Endothelial cell of umbilical vein (primary cell): ENCODE measurements at regions not wholly inside any gene's neighbourhood (a gene's known extent, or its start where the extent isn't known, plus 50 kb on each side); places are given as distances from the start of the nearest gene placed in this dataset.

ENCODE experiments used
- BruUV-seq: library from RNA; stranded (reverse); fragments of 400-500 nt; replicated peaks from 2 replicates; lab custom pipeline; 2021; lab: Mats Ljungman, UMichigan
- CTCF ChIA-PET: fragments of 300-600, 350-600 bp; sonication (Branson Sonifier 250); formaldehyde crosslinking; loops from one replicate; lab custom pipeline; 2021; ENCODE audit warnings: antibody characterized with exemption, inconsistent platforms; lab: Charles Lee
- POLR2A ChIA-PET: fragments of 300-600, 350-600 bp; sonication (Branson Sonifier 250); formaldehyde crosslinking; loops from one replicate; lab custom pipeline; 2021; ENCODE audit warnings: antibody characterized with exemption, inconsistent platforms; lab: Charles Lee
- DNase-seq: peaks from one replicate; pipeline ENCODE4 v3.0.0-alpha.2; 2011; ENCODE audit warnings: low read depth, low spot score
- FAIRE-seq: peaks from 2 replicates; lab custom pipeline; 2011; peaks lifted over from hg19 to GRCh38; lab: Jason Lieb, UNC
- H2AFZ ChIP-seq: 2 replicates; pipeline ENCODE4 v1.6.0; 2012; ENCODE audit warnings: low read depth, low read length, control low read depth, inconsistent platforms
- H3K27ac ChIP-seq: 2 replicates; pipeline ENCODE4 v1.5.1; 2011; ENCODE audit warnings: low read depth, mild to moderate bottlenecking, control low read depth, low read length, moderate library complexity; ENCODE audit not compliant: insufficient read depth
- H3K27me3 ChIP-seq, 2 experiments: 2 replicates each; pipeline versions ENCODE4 v1.6.0 to v1.6.1; 2011; ENCODE audit warnings: low read length in 2 of 2, mixed read lengths in 1 of 2; ENCODE audit not compliant: control insufficient read depth in 2 of 2, insufficient read depth in 2 of 2
- H3K36me3 ChIP-seq, 2 experiments: 2 replicates in 1 of 2; 3 replicates in 1 of 2; pipeline ENCODE4 v1.5.1; 2011; ENCODE audit warnings: low read length in 2 of 2, mild to moderate bottlenecking in 1 of 2, moderate library complexity in 1 of 2; ENCODE audit not compliant: control insufficient read depth in 2 of 2, insufficient read depth in 2 of 2; ENCODE audit errors: extremely low read depth in 1 of 2
- H3K4me1 ChIP-seq: 3 replicates; pipeline ENCODE4 v1.5.1; 2011; ENCODE audit warnings: mild to moderate bottlenecking, low read length; ENCODE audit not compliant: control insufficient read depth, insufficient read depth; ENCODE audit errors: extremely low read depth
- H3K4me2 ChIP-seq: 2 replicates; pipeline ENCODE4 v1.6.1; 2011; ENCODE audit warnings: low read length, control low read depth, mixed read lengths; ENCODE audit not compliant: insufficient read depth
- H3K4me3 ChIP-seq, 3 experiments: fragments of 200-600 bp in 1 of 3; sonication (generic), shearing (Covaris generic) in 1 of 3; replicated peaks in 1 of 3; 2 replicates each; pipeline ENCODE4 v1.5.1; 2011 to 2016; ENCODE audit warnings: control low read depth in 3 of 3, low read length in 3 of 3, mild to moderate bottlenecking in 2 of 3, inconsistent platforms in 1 of 3, low read depth in 1 of 3, moderate library complexity in 1 of 3; ENCODE audit not compliant: insufficient read depth in 1 of 3
- H3K79me2 ChIP-seq: 2 replicates; pipeline ENCODE4 v1.6.0; 2012; ENCODE audit warnings: low read length, inconsistent platforms; ENCODE audit not compliant: control insufficient read depth, insufficient read depth
- H3K9ac ChIP-seq: replicated peaks from 2 replicates; pipeline ENCODE3; 2011; ENCODE audit warnings: low read length, control low read depth; ENCODE audit not compliant: insufficient read depth; ENCODE audit errors: extremely low read depth
- H3K9me1 ChIP-seq: replicated peaks from 3 replicates; pipeline ENCODE4 v1.6.0; 2011; ENCODE audit warnings: mild to moderate bottlenecking, low read length; ENCODE audit not compliant: control insufficient read depth, insufficient read depth; ENCODE audit errors: extremely low read depth
- H3K9me3 ChIP-seq: replicated peaks from 2 replicates; pipeline ENCODE4 v1.5.1; 2012; ENCODE audit warnings: low read length, inconsistent platforms; ENCODE audit not compliant: control insufficient read depth, insufficient read depth
- H4K20me1 ChIP-seq: replicated peaks from 2 replicates; pipeline ENCODE3; 2011; ENCODE audit warnings: mild to moderate bottlenecking, low read length; ENCODE audit not compliant: control insufficient read depth, insufficient read depth; ENCODE audit errors: extremely low read depth
- GATA2 ChIP-seq: IDR thresholded peaks from 2 replicates; pipeline ENCODE4 v1.7.0; 2011; ENCODE audit warnings: low read depth, mild to moderate bottlenecking, moderate library complexity, mixed read lengths, low read length; ENCODE audit not compliant: insufficient read length, insufficient read depth
- JUN ChIP-seq: IDR thresholded peaks from 2 replicates; pipeline ENCODE4 v1.6.1; 2011; ENCODE audit warnings: borderline replicate concordance, low read depth; ENCODE audit not compliant: insufficient read length, insufficient read depth
- MYC ChIP-seq: IDR thresholded peaks from one replicate; pipeline ENCODE4 v1.6.1; 2011; ENCODE audit warnings: mild to moderate bottlenecking, low read depth, low read length
- POLR2A ChIP-seq: IDR thresholded peaks from 2 replicates; pipeline ENCODE4 v1.6.1; 2012; ENCODE audit warnings: low read depth, mild to moderate bottlenecking, control low read depth, low read length
- POLR2AphosphoS5 ChIP-seq: IDR thresholded peaks from 2 replicates; pipeline ENCODE4 v1.6.1; 2012; ENCODE audit warnings: low read depth, mild to moderate bottlenecking, control low read depth, low read length, moderate library complexity; ENCODE audit not compliant: insufficient read depth
- dilution Hi-C: fragments of 300-500 bp; cut with MboI; formaldehyde crosslinking; loops from one replicate; pipeline ENCODE4 v1.15.0; 2019; ENCODE audit warnings: low sequenced_read_pairs; ENCODE audit not compliant: extremely low pct_ligation_motif_present
- intact Hi-C: fragments of 100-400 bp; cut with micrococcal nuclease; formaldehyde crosslinking; loops from one replicate; pipeline ENCODE4 v1.10.0; 2022
- TF ChIP-seq, protein P1 (sequence below): IDR thresholded peaks from 2 replicates; pipeline ENCODE4 v1.6.1; 2011; ENCODE audit not compliant: insufficient read depth, insufficient read length

DNA sequence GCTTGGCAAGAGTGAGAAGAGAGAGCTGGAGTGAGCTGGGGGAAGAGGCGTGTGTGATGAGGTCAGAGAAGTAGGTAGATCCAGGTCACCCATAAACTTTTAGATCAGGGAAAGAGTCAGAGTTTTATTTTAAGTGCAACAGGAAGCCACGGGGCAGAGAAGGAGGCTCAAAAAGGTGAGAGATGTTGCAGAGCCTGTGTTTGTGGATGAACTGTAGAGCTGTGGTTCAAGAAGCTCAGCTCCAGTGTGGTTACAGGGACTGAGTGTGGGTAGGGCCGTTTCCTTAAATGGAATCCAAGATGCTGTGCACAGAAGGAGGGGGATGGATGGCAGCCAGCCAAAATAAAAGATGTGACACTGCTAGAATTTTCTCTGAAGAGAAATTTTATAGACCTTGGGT, 337.2 kb downstream of the SATB1 start:
- FAIRE-seq, result no peak
- Histone ChIP-seq H3K79me2 (no peaks in the 10 kb centered on the region), H3K9ac (no peak overlapping the region), H3K27ac (no peak overlapping the region), H3K4me2 (no peak overlapping the region), H3K9me1 (no peaks in the 10 kb centered on the region), H3K4me1 (no peaks in the 10 kb centered on the region), H2AFZ (no peak overlapping the region), H4K20me1 (no peaks in the 10 kb centered on the region), H3K9me3 (no peaks in the 10 kb centered on the region), H3K4me3 (no peak overlapping the region), H3K27me3 (no peaks in the 10 kb centered on the region), H3K36me3 (no peaks in the 10 kb centered on the region)
- DNase-seq, result no peak
- ChIA-PET CTCF (no interaction called here), POLR2A (no interaction called here)
- no TSS peak for BruUV-seq
- TF ChIP-seq, protein P1, sequence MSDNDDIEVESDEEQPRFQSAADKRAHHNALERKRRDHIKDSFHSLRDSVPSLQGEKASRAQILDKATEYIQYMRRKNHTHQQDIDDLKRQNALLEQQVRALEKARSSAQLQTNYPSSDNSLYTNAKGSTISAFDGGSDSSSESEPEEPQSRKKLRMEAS, result no peak
- intact Hi-C loops, result no loop called here
- dilution Hi-C loops, result no loop called here

DNA sequence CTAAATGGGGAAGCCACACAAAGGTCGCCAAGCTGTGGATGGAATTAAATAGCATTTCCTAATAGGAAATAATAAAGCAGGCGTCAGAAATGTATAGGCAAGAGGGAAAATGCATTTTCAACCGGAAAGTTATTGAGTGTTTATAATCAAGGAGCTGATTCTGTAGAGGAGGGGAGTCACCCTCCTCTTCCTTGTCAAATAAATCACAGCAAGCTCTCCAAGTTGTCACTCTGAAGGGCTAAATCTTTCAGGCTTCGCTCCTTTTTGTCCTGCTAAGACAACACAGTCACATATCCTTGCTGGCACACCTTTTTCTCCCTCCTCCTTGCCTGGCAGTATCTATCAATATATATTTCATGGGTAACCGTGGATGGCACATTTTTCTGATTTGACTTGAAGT, 338.4 kb downstream of the SATB1 start:
- Histone ChIP-seq H3K4me2 (no peak overlapping the region), H3K36me3 (no peaks in the 10 kb centered on the region), H3K4me3 (no peak overlapping the region), H4K20me1 (no peaks in the 10 kb centered on the region), H3K27me3 (no peaks in the 10 kb centered on the region), H3K79me2 (no peaks in the 10 kb centered on the region), H3K9ac (no peak overlapping the region), H3K27ac (no peak overlapping the region), H3K4me1 (no peaks in the 10 kb centered on the region), H3K9me3 (no peaks in the 10 kb centered on the region), H2AFZ (no peak overlapping the region), H3K9me1 (no peaks in the 10 kb centered on the region)
- TF ChIP-seq MYC, result no peak
- no peak for TF ChIP-seq GATA2
- TF ChIP-seq POLR2AphosphoS5, result no peak
- TF ChIP-seq JUN, result no peak
- TF ChIP-seq, protein P1, result no peak
- TF ChIP-seq POLR2A, result no peak
- no TSS peak for BruUV-seq
- FAIRE-seq (no peak), DNase-seq (no peak)
- intact Hi-C loops (no loop called here), dilution Hi-C loops (no loop called here)
- ChIA-PET CTCF (no interaction called here), POLR2A (no interaction called here)
